Pancreas (tissue), 10 donors: ENCODE measurements at regions not wholly inside any gene's neighbourhood (a gene's known extent, or its start where the extent isn't known, plus 50 kb on each side); places are given as distances from the start of the nearest gene placed in this dataset.

Experiments used
- ATAC-seq, 4 donors: fragments of 200-7000 bp; cut with Tn5 transposase; one replicate each; pipeline versions ENCODE4 v1.8.0 to v1.9.1; 2020; ENCODE audit warnings: mild to moderate bottlenecking in 4 of 4, moderate library complexity in 4 of 4
- DNase-seq, 6 donors: peaks; one replicate each; pipeline ENCODE4 v3.0.0-alpha.2; 2020
- FAIRE-seq: peaks from 2 replicates; lab custom pipeline; 2012; peaks lifted over from hg19 to GRCh38; lab: Jason Lieb, UNC
- H3K27ac ChIP-seq, 4 donors: fragments of 200-600 bp; sonication (generic); 1 replicate in 3 of 4; 2 replicates in 1 of 4; pipeline versions ENCODE4 v1.5.0 to v1.8.0; 2020
- H3K27me3 ChIP-seq, 4 donors: fragments of 200-600 bp; one replicate each; pipeline ENCODE4 v1.8.0; 2021
- H3K36me3 ChIP-seq, 3 donors: fragments of 200-600 bp; sonication (generic) in 1 of 3; one replicate each; pipeline versions ENCODE4 v1.5.0 to v1.8.0; 2020 to 2021
- H3K4me1 ChIP-seq, 3 donors: fragments of 200-600 bp; one replicate each; pipeline ENCODE4 v1.8.0; 2021
- H3K4me3 ChIP-seq, 4 donors: fragments of 200-600 bp; sonication (generic) in 2 of 4; one replicate each; pipeline versions ENCODE4 v1.5.0 to v1.8.0; 2020 to 2021
- H3K9me3 ChIP-seq, 4 donors: fragments of 200-600 bp; one replicate each; pipeline ENCODE4 v1.8.0; 2021
- CTCF ChIP-seq, 4 donors: fragments of 200-600 bp; sonication (generic) in 3 of 4; IDR thresholded peaks; one replicate each; pipeline versions ENCODE4 v1.5.0 to v1.8.0; 2021; ENCODE audit warnings: antibody characterized with exemption in 4 of 4
- WGBS, 2 donors: extraction: QIAGEN DNeasy Blood & Tissue Kit; methylation state at CpG; one replicate each; pipeline ENCODE4 v1.1.7; 2013; 5-methylcytosine and 5-hydroxymethylcytosine counted together
- intact Hi-C, 3 donors: fragments of 100-400 bp; cut with DNase I; formaldehyde crosslinking; loops; one replicate each; pipeline versions ENCODE4 v1.11.1 to v1.14.2; 2022
- donor health status: healthy with polysubstance abuse.
- donor health status: DM: no; HTN: no; CAD: no; lungs with moderate emphysema.
- donor health status: DM: no; HTN: no; CAD: no.
- donor health status: control.
- donor health status: control.
- donor health status: Bipolar disorder and iron deficiency.
- donor health status: DM: yes; HTN: yes; CAD: no.
- donor health status: DM: no; HTN: no; CAD: no.
- donor health status: DM: no; HTN: no; CAD: no.
- donor health status: DM: yes; HTN: yes; CAD: no.

GRCh38 chr4:53779025-53779424 is 187.7 kb upstream of the LNX1 start:
- no peaks in the 10 kb centered on the region for H3K9me3 ChIP-seq
- H3K36me3 ChIP-seq = no peaks in the 10 kb centered on the region
- no peak for DNase-seq
- H3K4me1 ChIP-seq = no peaks in the 10 kb centered on the region
- FAIRE-seq = no peak
- H3K4me3 ChIP-seq = no peak overlapping the region
- H3K27me3 ChIP-seq = no peaks in the 10 kb centered on the region
- TF ChIP-seq CTCF (IDR thresholded peaks at IDR 0.05) = no peak
- intact Hi-C loops = no loop called here
- H3K27ac ChIP-seq = no peak overlapping the region
- 66 to 83% methylated on average over 3 of the region's 3 CpGs for WGBS, 2 donors
- no peak for ATAC-seq

DNA sequence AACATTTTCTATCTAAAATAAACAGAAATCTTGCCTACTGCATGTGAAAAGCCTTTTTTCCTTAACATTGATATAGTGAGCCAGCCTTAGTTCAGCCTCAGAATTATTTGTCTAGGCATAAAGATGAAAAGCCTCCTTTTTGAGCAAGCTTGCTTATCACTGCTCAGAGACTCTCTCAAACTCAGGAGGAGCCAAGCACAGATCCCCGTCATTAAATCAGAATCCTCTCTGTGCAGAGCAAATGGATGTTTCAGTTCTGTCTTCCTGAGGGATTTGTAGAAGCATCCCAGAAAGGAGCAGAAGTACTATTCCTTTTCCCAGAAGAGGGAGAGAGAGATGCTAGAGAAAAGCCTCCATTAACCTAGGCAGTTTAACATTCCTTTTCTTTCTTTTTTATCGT is 186.9 kb upstream of the LNX1 start:
- Histone ChIP-seq H3K9me3 (no peaks in the 10 kb centered on the region), H3K27me3 (no peaks in the 10 kb centered on the region), H3K4me1 (no peaks in the 10 kb centered on the region), H3K27ac (no peak overlapping the region), H3K36me3 (no peaks in the 10 kb centered on the region), H3K4me3 (no peak overlapping the region)
- WGBS, 2 donors = 57 to 64% methylated on average over 2 of the region's 2 CpGs
- FAIRE-seq = no peak
- intact Hi-C loops = no loop called here
- ATAC-seq = no peak
- DNase-seq = no peak
- TF ChIP-seq CTCF (IDR thresholded peaks at IDR 0.05) = no peak

DNA sequence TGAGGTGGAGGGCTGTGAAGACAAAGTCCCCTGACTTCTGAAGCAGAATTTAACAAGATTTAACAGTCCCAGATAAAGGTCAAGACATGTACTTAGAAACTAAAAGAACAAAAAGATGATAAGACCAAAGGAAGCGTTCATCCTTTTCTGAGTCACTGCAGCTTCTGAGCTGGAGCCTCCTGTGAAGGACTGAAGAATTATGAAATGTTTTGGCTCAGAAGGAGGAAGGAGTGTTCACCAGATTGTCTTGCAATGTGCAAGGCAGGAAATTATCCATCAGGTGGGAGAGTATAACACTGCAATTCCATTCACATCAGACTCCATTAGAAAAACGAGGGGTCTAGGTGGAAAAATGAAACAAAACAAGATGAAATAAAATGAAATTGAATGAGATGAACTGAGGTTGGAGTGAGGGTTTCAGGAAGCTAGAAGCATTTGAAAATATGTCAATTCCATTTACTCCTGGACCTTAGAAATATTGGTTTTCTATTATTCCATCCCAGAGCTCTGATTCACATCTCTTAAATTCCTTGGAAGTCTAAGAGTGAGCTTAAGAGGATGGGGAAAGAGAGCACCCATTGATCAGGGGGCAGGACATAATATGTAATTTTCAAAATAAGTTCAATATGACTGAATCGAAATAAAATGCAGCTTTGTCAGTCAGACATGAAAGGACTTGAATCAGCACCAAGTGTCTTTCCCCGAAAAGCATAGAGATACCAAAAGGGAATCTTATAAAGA is 186.1 kb upstream of the LNX1 start:
- DNase-seq = no peak
- WGBS, 2 donors = 54 to 59% methylated on average over 4 of the region's 4 CpGs
- Histone ChIP-seq H3K27ac (no peak overlapping the region), H3K9me3 (no peaks in the 10 kb centered on the region), H3K4me3 (no peak overlapping the region), H3K36me3 (no peaks in the 10 kb centered on the region), H3K4me1 (no peaks in the 10 kb centered on the region), H3K27me3 (no peaks in the 10 kb centered on the region)
- peak in 1 of 4 donors; percentile 50 for ATAC-seq
- TF ChIP-seq CTCF (IDR thresholded peaks at IDR 0.05) = no peak
- intact Hi-C loops = no loop called here
- no peak for FAIRE-seq

DNA sequence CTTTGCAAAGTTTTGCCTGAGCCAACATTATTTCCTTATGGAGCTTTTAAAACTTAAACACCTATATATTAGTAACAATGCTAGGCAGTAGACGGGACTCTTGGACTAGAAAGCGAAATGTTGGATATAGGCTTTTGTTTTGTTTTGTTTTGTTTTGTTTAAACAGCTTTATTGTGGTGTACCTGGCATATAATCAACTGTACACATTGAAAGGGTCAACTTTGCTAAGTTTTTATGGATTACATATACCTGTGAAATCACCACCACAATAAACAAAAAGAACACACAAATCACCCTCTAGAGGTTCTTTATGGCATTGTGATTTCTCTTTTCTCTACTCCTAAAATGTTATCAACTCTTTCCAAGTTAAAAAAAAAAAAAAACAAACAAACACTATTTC is 184.9 kb upstream of the LNX1 start:
- TF ChIP-seq CTCF (IDR thresholded peaks at IDR 0.05) = no peak
- ATAC-seq (no peak), FAIRE-seq (no peak), DNase-seq (no peak)
- Histone ChIP-seq H3K4me1 (no peaks in the 10 kb centered on the region), H3K27ac (no peak overlapping the region), H3K4me3 (no peak overlapping the region), H3K9me3 (no peaks in the 10 kb centered on the region), H3K27me3 (no peaks in the 10 kb centered on the region), H3K36me3 (no peaks in the 10 kb centered on the region)
- WGBS, 2 donors = 94 to 96% methylated on average over 2 of the region's 2 CpGs
- intact Hi-C loops = no loop called here

GRCh38 chr4:53775381-53775780 is 184.1 kb upstream of the LNX1 start:
- no peak for TF ChIP-seq CTCF (IDR thresholded peaks at IDR 0.05)
- 79 to 83% methylated on average over 4 of the region's 4 CpGs for WGBS, 2 donors
- DNase-seq (no peak), FAIRE-seq (no peak), ATAC-seq (no peak)
- Histone ChIP-seq H3K9me3 (no peaks in the 10 kb centered on the region), H3K4me1 (no peaks in the 10 kb centered on the region), H3K36me3 (no peaks in the 10 kb centered on the region), H3K27me3 (no peaks in the 10 kb centered on the region), H3K4me3 (no peak overlapping the region), H3K27ac (no peak overlapping the region)
- intact Hi-C loops = no loop called here
